Spleen (tissue), 11 donors: ENCODE measurements at regions not wholly inside any gene's neighbourhood (a gene's known extent, or its start where the extent isn't known, plus 50 kb on each side); places are given as distances from the start of the nearest gene placed in this dataset.

ENCODE experiments used
- DNase-seq: peaks from one replicate; pipeline ENCODE4 v3.0.0-alpha.2; 2020
- H3K27ac ChIP-seq, 8 donors: fragments of 200-600 bp; sonication (generic) in 7 of 8; 1 replicate in 4 of 8; 2 replicates in 4 of 8; pipeline versions ENCODE4 v1.5.0 to v1.8.0; 2016 to 2021; ENCODE audit warnings: inconsistent platforms in 4 of 8, mild to moderate bottlenecking in 4 of 8, moderate library complexity in 1 of 8
- H3K27me3 ChIP-seq, 7 donors: fragments of 200-600 bp; sonication (generic) in 6 of 7; replicated peaks in 1 of 7; 1 replicate in 4 of 7; 2 replicates in 3 of 7; pipeline versions ENCODE4 v1.5.0 to v1.8.0; 2016 to 2021; ENCODE audit warnings: inconsistent platforms in 3 of 7, mild to moderate bottlenecking in 1 of 7
- H3K36me3 ChIP-seq, 6 donors: fragments of 200-600 bp; sonication (generic) in 5 of 6; 1 replicate in 4 of 6; 2 replicates in 2 of 6; pipeline versions ENCODE4 v1.5.0 to v1.8.0; 2016 to 2021; ENCODE audit warnings: inconsistent platforms in 2 of 6
- H3K4me1 ChIP-seq, 6 donors: fragments of 200-600 bp; sonication (generic) in 5 of 6; 1 replicate in 3 of 6; 2 replicates in 3 of 6; pipeline versions ENCODE4 v1.5.0 to v1.8.0; 2016 to 2021; ENCODE audit warnings: inconsistent platforms in 3 of 6
- H3K4me3 ChIP-seq, 8 donors: fragments of 200-600 bp; sonication (generic) in 7 of 8; 1 replicate in 4 of 8; 2 replicates in 4 of 8; pipeline versions ENCODE4 v1.5.0 to v1.8.0; 2016 to 2021; ENCODE audit warnings: inconsistent platforms in 4 of 8, mild to moderate bottlenecking in 4 of 8, moderate library complexity in 2 of 8
- H3K9me3 ChIP-seq, 8 donors: fragments of 200-600 bp; sonication (generic) in 7 of 8; 1 replicate in 4 of 8; 2 replicates in 4 of 8; pipeline versions ENCODE4 v1.5.0 to v1.8.0; 2016 to 2021; ENCODE audit warnings: inconsistent platforms in 4 of 8
- CTCF ChIP-seq, 11 experiments: fragments of 200-600 bp in 7 of 11; fragments of 450-650 bp in 4 of 11; sonication (generic) in 4 of 11; IDR thresholded peaks in 8 of 11; conservative IDR thresholded peaks in 3 of 11; 1 replicate in 7 of 11; 2 replicates in 4 of 11; pipeline versions ENCODE4 v1.4.0 to v1.8.0; 2016 to 2021; ENCODE audit warnings: antibody characterized with exemption in 11 of 11, inconsistent platforms in 4 of 11, mild to moderate bottlenecking in 1 of 11
- POLR2A ChIP-seq, 3 donors: fragments of 450-650 bp; IDR thresholded peaks; one replicate each; pipeline ENCODE4 v1.5.1; 2017; ENCODE audit warnings: antibody characterized with exemption in 3 of 3, mild to moderate bottlenecking in 1 of 3
- POLR2AphosphoS5 ChIP-seq, 3 donors: sonication (generic); formaldehyde crosslinking; IDR thresholded peaks; one replicate each; pipeline ENCODE4 v1.5.1; 2017; ENCODE audit warnings: antibody characterized with exemption in 3 of 3
- WGBS, 5 donors: extraction: QIAGEN DNeasy Blood & Tissue Kit in 3 of 5; methylation state at CpG; one replicate each; pipeline versions ENCODE4 v1.1.5 to v1.1.7; 2013 to 2018; 5-methylcytosine and 5-hydroxymethylcytosine counted together
- intact Hi-C: fragments of 100-400 bp; cut with DNase I; formaldehyde crosslinking; loops from one replicate; pipeline ENCODE4 v1.15.0; 2023; ENCODE audit warnings: low total_unique reads
- donor health status: healthy with polysubstance abuse.
- donor health status: DM: no; HTN: no; CAD: no; lungs with moderate emphysema.
- donor health status: DM: no; HTN: no; CAD: no.
- donor health status: Bipolar disorder and iron deficiency.
- donor health status: healthy.
- donor health status: DM: no; HTN: no; CAD: no.
- donor health status: DM: yes; HTN: yes; CAD: no.

- intact Hi-C loops: no loop called here
- H3K36me3 ChIP-seq: no peaks in the 10 kb centered on the region
- no peaks in the 10 kb centered on the region for H3K27me3 ChIP-seq
- no peaks in the 10 kb centered on the region for H3K4me1 ChIP-seq
- no peak overlapping the region for H3K4me3 ChIP-seq
- peaks cover 0 to 34% (median 21%) of the 10 kb centered on the region in 8 donors for H3K9me3 ChIP-seq
- TF ChIP-seq CTCF (IDR thresholded peaks at IDR 0.05 in 8 of 11, conservative IDR thresholded peaks at IDR 0.05 in 3 of 11) (no peak), POLR2AphosphoS5 (IDR thresholded peaks at IDR 0.05) (no peak), POLR2A (IDR thresholded peaks at IDR 0.05) (no peak)
- DNase-seq: no peak
- no peak overlapping the region for H3K27ac ChIP-seq
These were observed 128.7 kb upstream of the ARHGEF9 start for GRCh38 chrX:63913719-63914118.

GRCh38 chrX:63889001-63889400 lies 104.0 kb upstream of the ARHGEF9 start:
- 39 to 65% (median 57%) methylated on average over 2 of the region's 2 CpGs for WGBS, 5 donors
- Histone ChIP-seq H3K9me3 (peaks cover 0 to 50% (median 30%) of the 10 kb centered on the region in 8 donors), H3K36me3 (no peaks in the 10 kb centered on the region), H3K4me1 (no peaks in the 10 kb centered on the region), H3K27ac (no peak overlapping the region), H3K4me3 (no peak overlapping the region), H3K27me3 (no peaks in the 10 kb centered on the region)
- TF ChIP-seq CTCF (IDR thresholded peaks at IDR 0.05 in 8 of 11, conservative IDR thresholded peaks at IDR 0.05 in 3 of 11) (no peak), POLR2AphosphoS5 (IDR thresholded peaks at IDR 0.05) (no peak), POLR2A (IDR thresholded peaks at IDR 0.05) (no peak)
- intact Hi-C loops: no loop called here
- DNase-seq: no peak

GRCh38 chrX:63884821-63885790 lies 100.1 kb upstream of the ARHGEF9 start:
- DNase-seq: no peak
- WGBS, 5 donors: 69 to 91% (median 86%) methylated on average over 7 to 10 of the region's 10 CpGs
- H3K4me3 ChIP-seq: no peak overlapping the region
- no peaks in the 10 kb centered on the region for H3K4me1 ChIP-seq
- TF ChIP-seq POLR2A (IDR thresholded peaks at IDR 0.05) (no peak), CTCF (IDR thresholded peaks at IDR 0.05 in 8 of 11, conservative IDR thresholded peaks at IDR 0.05 in 3 of 11) (no peak), POLR2AphosphoS5 (IDR thresholded peaks at IDR 0.05) (no peak)
- H3K9me3 ChIP-seq: peaks cover 0 to 19% (median 5%) of the 10 kb centered on the region in 8 donors
- intact Hi-C loops: no loop called here
- no peak overlapping the region for H3K27ac ChIP-seq
- no peaks in the 10 kb centered on the region for H3K36me3 ChIP-seq
- no peaks in the 10 kb centered on the region for H3K27me3 ChIP-seq

GRCh38 chrX:63869506-63869905 lies 84.5 kb upstream of the ARHGEF9 start:
- H3K9me3 ChIP-seq: peaks cover 0 to 5% (median 0%) of the 10 kb centered on the region in 8 donors
- no peak for DNase-seq
- no peak for TF ChIP-seq POLR2AphosphoS5 (IDR thresholded peaks at IDR 0.05)
- TF ChIP-seq CTCF (IDR thresholded peaks at IDR 0.05 in 8 of 11, conservative IDR thresholded peaks at IDR 0.05 in 3 of 11): no peak
- TF ChIP-seq POLR2A (IDR thresholded peaks at IDR 0.05): no peak
- WGBS, 5 donors: 75 to 97% (median 84%) methylated on average over 3 of the region's 3 CpGs
- intact Hi-C loops: no loop called here
- no peaks in the 10 kb centered on the region for H3K4me1 ChIP-seq
- no peaks in the 10 kb centered on the region for H3K36me3 ChIP-seq
- H3K27ac ChIP-seq: no peak overlapping the region
- peaks cover 0 to 4% (median 0%) of the 10 kb centered on the region in 7 donors for H3K27me3 ChIP-seq
- H3K4me3 ChIP-seq: no peak overlapping the region
